Stimulated activated CD4-positive, alpha-beta T cell treated with anti-CD3 and anti-CD28 coated beads, Interleukin-1b, Interleukin-23, amount 100 ng/mL, for 4 hours (primary cell): ENCODE measurements at regions not wholly inside any gene's neighbourhood (a gene's known extent, or its start where the extent isn't known, plus 50 kb on each side); places are given as distances from the start of the nearest gene placed in this dataset.
"Not testable (repeated sequence)": the region's sequence is repeated elsewhere in the genome, so short reads cannot be mapped to it uniquely, and the experiment has no call there.

Experiments used
- DNase-seq, 2 donors: peaks; one replicate each; pipeline ENCODE4 v3.0.0-alpha.2; 2020; ENCODE audit warnings: low read depth in 2 of 2

DNA sequence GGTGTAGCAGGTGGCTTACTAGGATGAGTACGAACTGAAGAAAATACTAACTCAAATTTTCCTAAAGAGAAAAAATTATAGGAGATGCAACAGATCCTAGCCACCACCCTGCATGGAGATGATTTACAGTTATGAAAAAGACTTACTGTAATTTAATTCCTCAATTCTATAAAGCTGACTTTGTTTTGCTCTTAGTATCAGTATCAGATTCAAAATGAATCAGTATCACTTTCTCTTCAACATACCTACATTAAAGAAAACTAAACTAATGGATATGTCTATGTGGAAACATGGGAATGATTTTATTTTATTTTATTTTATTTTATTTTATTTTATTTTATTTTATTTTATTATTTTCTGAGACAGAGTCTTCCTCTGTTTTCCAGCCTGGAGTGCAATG is 525.8 kb downstream of the NLGN4X start:
- no peak for DNase-seq

DNA sequence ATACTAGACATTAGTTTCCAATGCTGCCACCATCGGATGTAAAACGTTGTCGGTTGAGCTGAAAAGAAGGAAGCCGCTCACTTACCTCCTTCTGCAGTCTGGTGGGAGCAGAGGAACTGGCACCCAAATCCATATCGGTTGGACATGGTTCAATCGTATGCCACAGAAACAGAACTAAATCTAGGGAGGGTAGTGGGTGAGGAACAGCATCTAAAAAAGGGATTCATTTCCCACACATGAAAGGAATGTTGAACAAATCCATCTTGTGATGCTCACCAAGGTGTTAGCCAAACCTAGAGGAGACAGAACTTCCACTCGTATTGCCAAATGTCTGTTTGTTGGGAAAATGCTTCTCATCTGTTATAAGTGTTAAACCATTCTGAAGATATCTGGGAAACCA is 532.7 kb downstream of the NLGN4X start:
- DNase-seq: no peak

- DNase-seq: no peak
Observed at GRCh38 chrX:5683996-5684395, 544.7 kb downstream of the NLGN4X start.

GRCh38 chrX:5681159-5681558 is 547.5 kb downstream of the NLGN4X start:
- no peak for DNase-seq

DNA sequence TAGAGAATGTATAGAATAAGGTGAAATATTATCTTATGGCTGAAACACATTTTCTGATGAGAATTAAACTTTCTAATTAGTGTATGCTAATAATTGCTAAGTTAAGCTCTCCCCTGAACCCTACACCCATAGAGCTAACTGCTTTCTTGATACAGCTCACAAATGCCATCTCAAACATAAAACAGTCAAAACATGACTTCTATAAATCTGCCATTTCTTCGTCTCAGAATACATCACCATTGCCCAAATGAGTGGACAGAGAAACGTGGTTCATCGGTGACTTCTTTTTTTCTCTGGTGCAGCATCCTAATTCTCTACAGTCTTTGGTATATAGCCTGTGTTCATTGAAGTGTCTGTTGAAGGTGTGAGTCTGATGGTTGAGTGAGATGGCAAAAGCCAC is 554.6 kb downstream of the NLGN4X start:
- DNase-seq: no peak

DNA sequence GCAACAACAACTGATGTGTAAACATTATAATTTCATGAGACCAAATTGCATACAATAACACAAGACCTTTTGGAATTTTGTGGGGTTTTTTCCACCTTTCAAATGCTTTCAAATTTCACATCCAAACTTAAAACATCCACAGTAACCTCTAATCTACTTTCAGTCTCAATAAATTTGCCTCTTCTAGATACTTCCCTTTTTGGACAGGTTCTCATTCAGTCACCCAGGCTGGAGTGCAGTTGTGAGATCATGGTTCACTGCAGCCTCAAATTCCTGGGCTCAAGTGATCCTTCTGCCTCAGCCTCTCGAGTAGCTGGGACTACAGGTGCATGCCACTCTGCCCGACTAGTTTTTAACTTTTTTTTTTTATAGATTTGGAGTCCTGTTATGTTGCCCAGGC is 556.6 kb downstream of the NLGN4X start:
- no peak for DNase-seq

- not testable (repeated sequence) for DNase-seq
Observed at GRCh38 chrX:5666689-5667088, 562.0 kb downstream of the NLGN4X start.

DNA sequence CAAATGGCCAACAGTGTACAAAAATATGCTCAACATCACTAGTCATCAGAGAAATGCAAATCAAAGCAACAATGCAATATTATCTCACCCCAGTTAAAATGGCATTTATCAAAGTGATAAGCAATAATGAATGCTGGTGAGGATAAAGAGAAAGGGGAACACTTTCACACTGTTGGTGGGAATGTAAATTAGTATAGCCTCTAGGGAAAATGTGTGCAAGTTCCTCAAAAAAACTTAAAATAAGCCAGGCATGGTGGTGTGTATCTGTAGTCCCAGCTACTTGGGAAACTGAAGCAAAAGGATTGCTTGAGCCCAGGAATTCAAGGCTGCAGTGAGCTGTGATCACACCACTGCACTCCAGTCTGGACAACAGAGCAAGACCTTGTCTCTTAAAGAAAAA is 572.1 kb downstream of the NLGN4X start:
- no peak for DNase-seq

DNA sequence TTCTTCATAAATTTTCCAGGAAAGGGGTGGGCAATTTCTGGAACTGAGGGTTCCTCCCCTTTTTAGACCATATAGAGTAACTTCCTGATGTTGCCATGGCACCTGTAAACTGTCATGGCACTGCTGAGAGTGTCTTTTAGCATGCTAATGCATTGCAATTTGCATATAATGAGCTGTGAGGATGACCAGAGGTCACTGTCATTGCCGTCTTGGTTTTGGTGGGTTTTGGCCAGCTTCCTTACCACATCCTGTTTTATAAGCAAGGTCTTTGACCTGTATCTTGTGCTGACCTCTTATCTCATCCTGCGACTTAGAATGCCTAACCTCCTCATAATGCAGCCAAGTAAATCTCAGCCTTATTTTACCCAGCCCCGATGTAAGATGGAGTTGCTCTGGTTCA is 577.8 kb downstream of the NLGN4X start:
- no peak for DNase-seq

DNA sequence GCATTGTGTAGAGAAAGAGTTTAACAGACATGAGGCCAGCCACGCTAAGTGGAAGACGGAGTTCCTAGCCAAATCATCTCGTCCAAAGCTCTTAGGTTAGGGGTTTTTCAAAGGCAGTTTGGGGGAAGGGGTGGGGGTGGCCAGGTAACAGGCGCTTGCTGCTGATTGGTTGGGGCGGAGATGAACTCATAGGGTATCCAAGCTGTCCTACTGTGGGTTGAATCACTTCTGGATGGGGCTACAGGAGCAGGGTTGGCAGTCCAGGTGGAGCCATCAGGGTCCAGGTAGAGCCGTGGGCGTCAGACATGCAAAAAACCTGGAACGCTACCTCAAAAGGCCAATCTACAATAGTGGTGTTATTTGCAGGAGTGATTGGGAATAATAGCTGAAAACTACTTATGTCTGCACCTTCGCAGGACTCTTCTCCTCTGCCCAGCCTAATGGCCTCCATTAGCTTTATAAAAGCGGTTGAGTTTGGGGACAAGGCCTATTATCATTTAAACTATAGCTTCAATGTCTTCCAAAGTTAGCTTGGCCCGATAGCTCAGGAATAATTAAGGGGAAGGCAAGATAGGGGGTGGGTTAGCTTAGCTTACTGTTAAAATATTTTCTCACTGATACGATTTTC is 579.6 kb downstream of the NLGN4X start:
- DNase-seq: no peak

DNA sequence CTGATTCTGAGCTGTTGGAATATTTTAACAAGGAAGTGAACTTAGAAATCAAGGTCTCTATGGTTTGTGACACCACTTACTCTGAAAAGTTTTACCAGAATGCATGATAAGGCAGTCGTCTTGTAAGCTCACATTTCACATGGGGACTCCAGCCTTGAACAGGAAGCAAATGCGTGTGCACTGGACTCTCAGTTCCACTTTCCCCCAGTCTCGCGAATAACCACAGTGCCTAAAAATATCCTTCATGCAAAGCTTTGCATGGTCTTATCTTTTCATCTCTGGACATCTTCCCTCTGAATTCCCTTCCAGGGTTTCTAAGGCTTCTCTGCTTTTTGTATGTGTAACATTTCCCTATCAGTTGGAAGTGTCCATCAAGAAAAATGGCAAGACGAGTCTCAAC is 581.8 kb downstream of the NLGN4X start:
- no peak for DNase-seq

- DNase-seq: no peak
Observed at GRCh38 chrX:5644776-5645175, 583.9 kb downstream of the NLGN4X start.

DNA sequence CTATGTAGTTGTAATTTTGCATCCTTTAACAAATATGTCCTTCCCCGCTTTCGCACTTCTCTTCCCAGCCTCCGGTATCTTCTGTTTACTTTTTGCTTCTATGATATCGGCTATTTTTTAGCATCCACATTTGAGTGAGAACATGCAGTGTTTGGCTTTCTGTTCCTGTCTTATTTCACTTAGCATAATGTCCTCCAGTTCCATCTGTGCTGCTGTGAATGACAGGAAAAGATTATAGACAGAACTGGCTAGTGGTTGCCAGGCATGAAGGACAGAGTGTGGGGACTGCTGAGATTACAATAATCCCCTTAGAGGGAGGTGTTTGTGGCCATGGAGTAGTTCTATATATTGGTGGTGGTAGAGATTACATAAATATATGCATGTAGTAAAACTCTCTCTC is 588.6 kb downstream of the NLGN4X start:
- no peak for DNase-seq

- DNase-seq: no peak
Observed at GRCh38 chrX:5638572-5638971, 590.1 kb downstream of the NLGN4X start.

GRCh38 chrX:5632887-5633286 is 595.8 kb downstream of the NLGN4X start:
- no peak for DNase-seq

DNA sequence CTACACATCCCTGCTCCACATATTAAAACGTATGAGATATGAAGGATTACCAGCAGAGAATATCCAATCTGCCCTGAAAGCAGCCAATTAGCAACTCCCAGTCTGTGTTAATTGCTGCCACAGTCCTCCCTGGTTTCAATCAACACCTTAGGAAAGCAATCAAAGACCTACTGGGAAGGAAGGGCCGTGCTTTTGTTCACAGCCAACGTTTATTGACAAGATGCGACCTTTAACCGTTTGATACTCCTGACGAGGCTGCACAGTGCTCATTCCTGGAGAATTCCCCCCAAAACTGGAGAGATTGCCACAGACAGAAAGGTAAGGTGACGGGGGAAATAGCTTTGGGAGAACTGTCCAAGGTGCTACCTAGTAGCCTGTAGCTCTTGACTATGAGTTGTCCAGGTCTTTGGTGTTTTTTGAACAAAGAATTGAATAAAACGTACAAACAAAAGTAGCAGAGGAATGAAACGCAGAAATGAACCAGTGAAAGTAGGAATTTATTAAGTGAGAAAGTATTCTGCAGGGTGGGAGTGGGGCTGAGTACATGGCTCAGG is 596.5 kb downstream of the NLGN4X start:
- DNase-seq: no peak

- DNase-seq: no peak
Observed at GRCh38 chrX:5617666-5618065, 611.0 kb downstream of the NLGN4X start.

- no peak for DNase-seq
Observed at GRCh38 chrX:5595570-5595969, 633.1 kb downstream of the NLGN4X start.

GRCh38 chrX:5586726-5587125 is 641.9 kb downstream of the NLGN4X start:
- no peak for DNase-seq

DNA sequence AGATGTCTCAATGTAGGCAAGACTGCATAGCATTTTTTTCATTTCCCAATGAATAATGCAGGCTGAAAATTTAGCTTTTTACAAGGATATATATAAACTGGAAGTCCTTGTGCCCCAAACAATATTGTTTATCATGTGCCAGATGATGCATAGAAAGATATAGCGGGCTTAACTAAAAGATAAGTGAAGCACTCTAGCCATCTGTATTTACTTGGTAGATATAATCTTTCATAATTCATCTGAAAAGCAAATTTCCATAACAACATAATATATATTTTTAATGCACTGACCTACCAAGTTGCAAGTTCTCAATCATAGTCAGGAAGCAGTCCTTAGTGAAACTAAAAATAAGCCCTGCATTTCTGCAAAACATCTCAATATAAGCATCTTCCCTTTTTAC is 653.3 kb downstream of the NLGN4X start:
- DNase-seq: no peak

- DNase-seq: no peak
Observed at GRCh38 chrX:5568934-5569333, 659.7 kb downstream of the NLGN4X start.

GRCh38 chrX:5559386-5559785 is 669.3 kb downstream of the NLGN4X start:
- no peak for DNase-seq

- DNase-seq: no peak
Observed at GRCh38 chrX:5549512-5549911, 679.2 kb downstream of the NLGN4X start.

GRCh38 chrX:5537098-5537497 is 691.6 kb downstream of the NLGN4X start:
- no peak for DNase-seq
